Liver (tissue), 7 donors: ENCODE measurements at regions not wholly inside any gene's neighbourhood (a gene's known extent, or its start where the extent isn't known, plus 50 kb on each side); places are given as distances from the start of the nearest gene placed in this dataset.

Source experiments
- DNase-seq: peaks from one replicate; pipeline ENCODE4 v3.0.0-alpha.2; 2017; ENCODE audit warnings: low spot score
- H3K27ac ChIP-seq, 2 donors: one replicate each; pipeline ENCODE4 v1.7.0; 2013; ENCODE audit warnings: inconsistent platforms in 2 of 2, low read length in 2 of 2, control low read depth in 1 of 2, low read depth in 1 of 2, mild to moderate bottlenecking in 1 of 2
- H3K27me3 ChIP-seq, 4 donors: one replicate each; pipeline versions ENCODE4 v1.6.1 to v1.7.0; 2013; ENCODE audit warnings: low read length in 3 of 4, inconsistent platforms in 1 of 4, mild to moderate bottlenecking in 1 of 4, moderate library complexity in 1 of 4; ENCODE audit not compliant: control insufficient read depth in 4 of 4, insufficient read depth in 4 of 4
- H3K36me3 ChIP-seq, 4 donors: one replicate each; pipeline versions ENCODE4 v1.6.1 to v1.7.0; 2013; ENCODE audit warnings: low read length in 3 of 4, mild to moderate bottlenecking in 3 of 4, low read depth in 1 of 4, moderate library complexity in 1 of 4; ENCODE audit not compliant: control insufficient read depth in 4 of 4, insufficient read depth in 3 of 4
- H3K4me1 ChIP-seq, 4 donors: one replicate each; pipeline versions ENCODE4 v1.6.1 to v1.7.0; 2013; ENCODE audit warnings: low read length in 3 of 4, mild to moderate bottlenecking in 3 of 4, moderate library complexity in 1 of 4; ENCODE audit not compliant: control insufficient read depth in 4 of 4, insufficient read depth in 4 of 4
- H3K4me3 ChIP-seq, 3 donors: one replicate each; pipeline versions ENCODE4 v1.6.1 to v1.7.0; 2013; ENCODE audit warnings: low read length in 3 of 3, control low read depth in 1 of 3, low read depth in 1 of 3, mild to moderate bottlenecking in 1 of 3
- H3K9ac ChIP-seq, 2 donors: one replicate each; pipeline ENCODE4 v1.7.0; 2013; ENCODE audit warnings: low read length in 2 of 2, mild to moderate bottlenecking in 2 of 2, moderate library complexity in 2 of 2, control low read depth in 1 of 2, low read depth in 1 of 2
- H3K9me3 ChIP-seq, 4 donors: one replicate each; pipeline versions ENCODE4 v1.6.1 to v1.7.0; 2013; ENCODE audit warnings: low read length in 3 of 4; ENCODE audit not compliant: control insufficient read depth in 4 of 4
- EGR1 ChIP-seq, 2 donors: IDR thresholded peaks; 2 replicates each; pipeline ENCODE4 v1.6.1; 2016 to 2018; ENCODE audit warnings: antibody characterized with exemption in 2 of 2, low read depth in 2 of 2
- FOXA1 ChIP-seq: IDR thresholded peaks from 2 replicates; pipeline ENCODE4 v1.6.1; 2016; ENCODE audit warnings: antibody characterized with exemption
- FOXA2 ChIP-seq: IDR thresholded peaks from 2 replicates; pipeline ENCODE4 v1.6.1; 2016; ENCODE audit warnings: antibody characterized with exemption
- GABPA ChIP-seq, 2 donors: IDR thresholded peaks in 1 of 2; conservative IDR thresholded peaks in 1 of 2; 2 replicates each; pipeline ENCODE4 v1.6.1; 2016; ENCODE audit warnings: antibody characterized with exemption in 2 of 2, mild to moderate bottlenecking in 1 of 2, moderate library complexity in 1 of 2
- HNF4A ChIP-seq, 2 donors: conservative IDR thresholded peaks; 2 replicates each; pipeline ENCODE4 v1.6.1; 2016; ENCODE audit warnings: antibody characterized with exemption in 2 of 2, mild to moderate bottlenecking in 2 of 2
- HNF4G ChIP-seq: IDR thresholded peaks from 2 replicates; pipeline ENCODE4 v1.6.1; 2016; ENCODE audit warnings: antibody characterized with exemption
- JUND ChIP-seq, 2 donors: IDR thresholded peaks; 2 replicates each; pipeline ENCODE4 v1.6.1; 2016; ENCODE audit warnings: antibody characterized with exemption in 2 of 2
- NR2F2 ChIP-seq: IDR thresholded peaks from 2 replicates; pipeline ENCODE4 v1.6.1; 2016; ENCODE audit warnings: antibody characterized with exemption
- RAD21 ChIP-seq, 2 donors: IDR thresholded peaks; 2 replicates each; pipeline ENCODE4 v1.6.1; 2016; ENCODE audit warnings: antibody characterized with exemption in 2 of 2, mild to moderate bottlenecking in 2 of 2
- RXRA ChIP-seq, 2 donors: IDR thresholded peaks; 2 replicates each; pipeline ENCODE4 v1.6.1; 2017 to 2018; ENCODE audit warnings: antibody characterized with exemption in 2 of 2, mild to moderate bottlenecking in 1 of 2
- SP1 ChIP-seq: IDR thresholded peaks from 2 replicates; pipeline ENCODE4 v1.6.1; 2018; ENCODE audit warnings: antibody characterized with exemption, mild to moderate bottlenecking
- TAF1 ChIP-seq: conservative IDR thresholded peaks from 2 replicates; pipeline ENCODE4 v1.6.1; 2016; ENCODE audit warnings: antibody characterized with exemption, mild to moderate bottlenecking
- YY1 ChIP-seq: IDR thresholded peaks from 2 replicates; pipeline ENCODE4 v1.6.1; 2016; ENCODE audit warnings: antibody characterized with exemption, mild to moderate bottlenecking
- ZBTB33 ChIP-seq: IDR thresholded peaks from 2 replicates; pipeline ENCODE4 v1.6.1; 2016; ENCODE audit warnings: antibody characterized with exemption
- WGBS: extraction: QIAGEN DNeasy Blood & Tissue Kit; methylation state at CpG from one replicate; pipeline ENCODE4 v1.1.7; 2013; 5-methylcytosine and 5-hydroxymethylcytosine counted together
- TF ChIP-seq, protein P1 (sequence below): IDR thresholded peaks from 2 replicates; pipeline ENCODE4 v1.6.1; 2016; ENCODE audit warnings: antibody characterized with exemption, mild to moderate bottlenecking
- TF ChIP-seq, protein P2 (sequence below): IDR thresholded peaks from 2 replicates; pipeline ENCODE4 v1.6.1; 2016; ENCODE audit warnings: antibody characterized with exemption
- TF ChIP-seq, protein P3 (sequence below): IDR thresholded peaks from 2 replicates; pipeline ENCODE4 v1.6.1; 2016; ENCODE audit warnings: antibody characterized with exemption
- donor health status: healthy.
- donor health status: healthy.
- donor health status: healthy.
- donor health status: healthy.

DNA sequence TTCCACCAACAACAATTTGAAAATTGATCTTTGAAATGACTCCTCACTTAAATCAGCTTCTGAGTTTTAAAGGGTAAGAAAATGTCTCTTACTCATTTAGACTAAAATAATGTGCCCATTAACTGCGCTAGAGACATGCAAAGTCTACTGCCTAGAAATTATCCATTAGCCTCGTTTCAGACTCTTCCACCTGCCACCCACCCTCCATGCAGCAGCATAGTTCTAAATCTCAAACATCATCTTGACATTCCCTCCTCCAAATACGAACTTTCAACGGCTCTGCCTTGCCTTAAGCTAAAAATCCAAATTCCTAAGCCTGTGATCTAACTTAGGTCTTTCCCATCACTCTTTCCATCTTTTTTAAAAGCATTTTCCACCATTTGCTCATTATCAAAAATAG lies 66.6 kb upstream of the ST8SIA2 start:
- no peak overlapping the region for H3K4me3 ChIP-seq
- no peaks in the 10 kb centered on the region for H3K4me1 ChIP-seq
- H3K9me3 ChIP-seq: peaks cover 0 to 4% (median 3%) of the 10 kb centered on the region in 4 donors
- H3K36me3 ChIP-seq: no peaks in the 10 kb centered on the region
- TF ChIP-seq ZBTB33: no peak
- TF ChIP-seq JUND (IDR thresholded peaks at IDR 0.05): no peak
- no peak for TF ChIP-seq SP1
- no peak for TF ChIP-seq NR2F2
- TF ChIP-seq HNF4A (conservative IDR thresholded peaks at IDR 0.05): no peak
- TF ChIP-seq GABPA (IDR thresholded peaks at IDR 0.05 in 1 of 2, conservative IDR thresholded peaks at IDR 0.05 in 1 of 2): no peak
- TF ChIP-seq TAF1: no peak
- TF ChIP-seq HNF4G: no peak
- TF ChIP-seq, protein P1, sequence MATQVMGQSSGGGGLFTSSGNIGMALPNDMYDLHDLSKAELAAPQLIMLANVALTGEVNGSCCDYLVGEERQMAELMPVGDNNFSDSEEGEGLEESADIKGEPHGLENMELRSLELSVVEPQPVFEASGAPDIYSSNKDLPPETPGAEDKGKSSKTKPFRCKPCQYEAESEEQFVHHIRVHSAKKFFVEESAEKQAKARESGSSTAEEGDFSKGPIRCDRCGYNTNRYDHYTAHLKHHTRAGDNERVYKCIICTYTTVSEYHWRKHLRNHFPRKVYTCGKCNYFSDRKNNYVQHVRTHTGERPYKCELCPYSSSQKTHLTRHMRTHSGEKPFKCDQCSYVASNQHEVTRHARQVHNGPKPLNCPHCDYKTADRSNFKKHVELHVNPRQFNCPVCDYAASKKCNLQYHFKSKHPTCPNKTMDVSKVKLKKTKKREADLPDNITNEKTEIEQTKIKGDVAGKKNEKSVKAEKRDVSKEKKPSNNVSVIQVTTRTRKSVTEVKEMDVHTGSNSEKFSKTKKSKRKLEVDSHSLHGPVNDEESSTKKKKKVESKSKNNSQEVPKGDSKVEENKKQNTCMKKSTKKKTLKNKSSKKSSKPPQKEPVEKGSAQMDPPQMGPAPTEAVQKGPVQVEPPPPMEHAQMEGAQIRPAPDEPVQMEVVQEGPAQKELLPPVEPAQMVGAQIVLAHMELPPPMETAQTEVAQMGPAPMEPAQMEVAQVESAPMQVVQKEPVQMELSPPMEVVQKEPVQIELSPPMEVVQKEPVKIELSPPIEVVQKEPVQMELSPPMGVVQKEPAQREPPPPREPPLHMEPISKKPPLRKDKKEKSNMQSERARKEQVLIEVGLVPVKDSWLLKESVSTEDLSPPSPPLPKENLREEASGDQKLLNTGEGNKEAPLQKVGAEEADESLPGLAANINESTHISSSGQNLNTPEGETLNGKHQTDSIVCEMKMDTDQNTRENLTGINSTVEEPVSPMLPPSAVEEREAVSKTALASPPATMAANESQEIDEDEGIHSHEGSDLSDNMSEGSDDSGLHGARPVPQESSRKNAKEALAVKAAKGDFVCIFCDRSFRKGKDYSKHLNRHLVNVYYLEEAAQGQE: no peak
- no peak for TF ChIP-seq RAD21 (IDR thresholded peaks at IDR 0.05)
- no peak for TF ChIP-seq EGR1 (IDR thresholded peaks at IDR 0.05; ENCODE audit: low read depth in 2 of 2)
- TF ChIP-seq, protein P2, sequence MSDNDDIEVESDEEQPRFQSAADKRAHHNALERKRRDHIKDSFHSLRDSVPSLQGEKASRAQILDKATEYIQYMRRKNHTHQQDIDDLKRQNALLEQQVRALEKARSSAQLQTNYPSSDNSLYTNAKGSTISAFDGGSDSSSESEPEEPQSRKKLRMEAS: no peak
- TF ChIP-seq FOXA2: no peak
- H3K27me3 ChIP-seq: peaks cover 0 to 3% (median 0%) of the 10 kb centered on the region in 4 donors
- H3K9ac ChIP-seq: no peak overlapping the region
- H3K27ac ChIP-seq: no peak overlapping the region
- WGBS: 68% methylated on average over 4 of the region's 4 CpGs
- DNase-seq: no peak

GRCh38 chr15:92328207-92328606 lies 65.5 kb upstream of the ST8SIA2 start:
- Histone ChIP-seq H3K9ac (no peak overlapping the region), H3K9me3 (peaks cover 0 to 10% (median 3%) of the 10 kb centered on the region in 4 donors), H3K27me3 (peaks cover 0 to 3% (median 0%) of the 10 kb centered on the region in 4 donors), H3K27ac (no peak overlapping the region), H3K4me3 (no peak overlapping the region), H3K36me3 (no peaks in the 10 kb centered on the region), H3K4me1 (no peaks in the 10 kb centered on the region)
- WGBS: 33% methylated on average over 1 of the region's 1 CpG
- no peak for DNase-seq
- TF ChIP-seq TAF1: no peak
- TF ChIP-seq SP1: no peak
- TF ChIP-seq RAD21 (IDR thresholded peaks at IDR 0.05): no peak
- no peak for TF ChIP-seq RXRA (IDR thresholded peaks at IDR 0.05)
- TF ChIP-seq FOXA1: no peak
- no peak for TF ChIP-seq ZBTB33
- TF ChIP-seq EGR1 (IDR thresholded peaks at IDR 0.05; ENCODE audit: low read depth in 2 of 2): no peak
- no peak for TF ChIP-seq GABPA (IDR thresholded peaks at IDR 0.05 in 1 of 2, conservative IDR thresholded peaks at IDR 0.05 in 1 of 2)
- no peak for TF ChIP-seq NR2F2
- TF ChIP-seq, protein P1: no peak
- TF ChIP-seq, protein P3, sequence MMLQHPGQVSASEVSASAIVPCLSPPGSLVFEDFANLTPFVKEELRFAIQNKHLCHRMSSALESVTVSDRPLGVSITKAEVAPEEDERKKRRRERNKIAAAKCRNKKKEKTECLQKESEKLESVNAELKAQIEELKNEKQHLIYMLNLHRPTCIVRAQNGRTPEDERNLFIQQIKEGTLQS: no peak
- no peak for TF ChIP-seq HNF4G
- TF ChIP-seq, protein P2: no peak
- TF ChIP-seq FOXA2: no peak
- TF ChIP-seq YY1: no peak
- TF ChIP-seq JUND (IDR thresholded peaks at IDR 0.05): no peak
- TF ChIP-seq HNF4A (conservative IDR thresholded peaks at IDR 0.05): no peak
